ENCODE measurements at regions not wholly inside any gene's neighbourhood (a gene's known extent, or its start where the extent isn't known, plus 50 kb on each side); places are given as distances from the start of the nearest gene placed in this dataset.
A peak's percentile ranks its signal among the peaks of the same experiment; 100 is the strongest.

GRCh38 chr5:42912184-42912798 lies 100.6 kb upstream of the SELENOP start:
- no peak overlapping the region for H3K4me3 Mint-ChIP-seq (ENCODE audit: low read depth, unreplicated experiment)
- H3K9me3 Mint-ChIP-seq (ENCODE audit: low read depth, unreplicated experiment): no peaks in the 10 kb centered on the region
- no peak overlapping the region for H3K27ac Mint-ChIP-seq (ENCODE audit: unreplicated experiment)
- DNase-seq: peak; percentile 71
- CTCF ChIA-PET: interaction anchor here (0.6 to 1.9 kb wide), 16 partner anchors 28 to 208 kb away, joined by 3 to 10 read pairs (median 3); partner anchors contain the start of gene ZNF131
- no peaks in the 10 kb centered on the region for H3K27me3 Mint-ChIP-seq (ENCODE audit: unreplicated experiment)
- peaks cover 13% of the 10 kb centered on the region for H3K4me1 Mint-ChIP-seq (ENCODE audit: low read depth, unreplicated experiment)
- intact Hi-C loops (cut with micrococcal nuclease; ENCODE audit: unreplicated experiment): loop anchor here (1.0 to 5.0 kb wide), 3 partner anchors 35 to 128 kb away; partner anchors contain the start of gene ANXA2R
- TF ChIP-seq CTCF (IDR thresholded peaks at IDR 0.05; ENCODE audit: unreplicated experiment): peak; percentile 45
- BruUV-seq (replicated peaks): no TSS peak
- peaks cover 13% of the 10 kb centered on the region for H3K36me3 Mint-ChIP-seq (ENCODE audit: insufficient read depth, unreplicated experiment)

- intact Hi-C loops (cut with micrococcal nuclease; ENCODE audit: unreplicated experiment): no loop called here
- peak overlapping the region; percentile 83 for H3K4me3 Mint-ChIP-seq (ENCODE audit: low read depth, unreplicated experiment)
- H3K36me3 Mint-ChIP-seq (ENCODE audit: insufficient read depth, unreplicated experiment): peaks cover 13% of the 10 kb centered on the region
- DNase-seq: peak; percentile 88
- CTCF ChIA-PET: interaction anchor here (0.6 to 1.5 kb wide), 21 partner anchors 31 to 1005 kb away, joined by 3 to 17 read pairs (median 4); partner anchors contain the start of genes FBXO4 and RIMOC1
- H3K4me1 Mint-ChIP-seq (ENCODE audit: low read depth, unreplicated experiment): peaks cover 6% of the 10 kb centered on the region
- H3K27ac Mint-ChIP-seq (ENCODE audit: unreplicated experiment): peak overlapping the region; percentile 79
- TF ChIP-seq CTCF (IDR thresholded peaks at IDR 0.05; ENCODE audit: unreplicated experiment): peak; percentile 85
- H3K9me3 Mint-ChIP-seq (ENCODE audit: low read depth, unreplicated experiment): no peaks in the 10 kb centered on the region
- BruUV-seq (replicated peaks): no TSS peak
- no peaks in the 10 kb centered on the region for H3K27me3 Mint-ChIP-seq (ENCODE audit: unreplicated experiment)
These were observed 97.1 kb upstream of the SELENOP start for GRCh38 chr5:42908509-42909488.

GRCh38 chr5:42908086-42908485 lies 96.4 kb upstream of the SELENOP start:
- CTCF ChIA-PET: interaction anchor here (0.9 to 1.5 kb wide), 8 partner anchors 32 to 136 kb away, joined by 3 to 17 read pairs (median 6); no protein-coding TSS in a partner anchor
- Mint-ChIP-seq H3K27ac (ENCODE audit: unreplicated experiment) (no peak overlapping the region), H3K27me3 (ENCODE audit: unreplicated experiment) (no peaks in the 10 kb centered on the region), H3K9me3 (ENCODE audit: low read depth, unreplicated experiment) (no peaks in the 10 kb centered on the region), H3K4me3 (ENCODE audit: low read depth, unreplicated experiment) (peak overlapping the region; percentile 83), H3K36me3 (ENCODE audit: insufficient read depth, unreplicated experiment) (peaks cover 13% of the 10 kb centered on the region), H3K4me1 (ENCODE audit: low read depth, unreplicated experiment) (no peaks in the 10 kb centered on the region)
- DNase-seq: no peak
- intact Hi-C loops (cut with micrococcal nuclease; ENCODE audit: unreplicated experiment): no loop called here
- no peak for TF ChIP-seq CTCF (IDR thresholded peaks at IDR 0.05; ENCODE audit: unreplicated experiment)
- BruUV-seq (replicated peaks): no TSS peak

GRCh38 chr5:42905827-42906226 lies 94.1 kb upstream of the SELENOP start:
- Mint-ChIP-seq H3K9me3 (ENCODE audit: low read depth, unreplicated experiment) (no peaks in the 10 kb centered on the region), H3K27me3 (ENCODE audit: unreplicated experiment) (no peaks in the 10 kb centered on the region), H3K4me1 (ENCODE audit: low read depth, unreplicated experiment) (no peaks in the 10 kb centered on the region), H3K36me3 (ENCODE audit: insufficient read depth, unreplicated experiment) (peaks cover 13% of the 10 kb centered on the region), H3K27ac (ENCODE audit: unreplicated experiment) (no peak overlapping the region), H3K4me3 (ENCODE audit: low read depth, unreplicated experiment) (no peak overlapping the region)
- no peak for TF ChIP-seq CTCF (IDR thresholded peaks at IDR 0.05; ENCODE audit: unreplicated experiment)
- intact Hi-C loops (cut with micrococcal nuclease; ENCODE audit: unreplicated experiment): no loop called here
- CTCF ChIA-PET: no interaction called here
- no peak for DNase-seq
- BruUV-seq (replicated peaks): no TSS peak
